ENCODE measurements at regions not wholly inside any gene's neighbourhood (a gene's known extent, or its start where the extent isn't known, plus 50 kb on each side); places are given as distances from the start of the nearest gene placed in this dataset.

DNA sequence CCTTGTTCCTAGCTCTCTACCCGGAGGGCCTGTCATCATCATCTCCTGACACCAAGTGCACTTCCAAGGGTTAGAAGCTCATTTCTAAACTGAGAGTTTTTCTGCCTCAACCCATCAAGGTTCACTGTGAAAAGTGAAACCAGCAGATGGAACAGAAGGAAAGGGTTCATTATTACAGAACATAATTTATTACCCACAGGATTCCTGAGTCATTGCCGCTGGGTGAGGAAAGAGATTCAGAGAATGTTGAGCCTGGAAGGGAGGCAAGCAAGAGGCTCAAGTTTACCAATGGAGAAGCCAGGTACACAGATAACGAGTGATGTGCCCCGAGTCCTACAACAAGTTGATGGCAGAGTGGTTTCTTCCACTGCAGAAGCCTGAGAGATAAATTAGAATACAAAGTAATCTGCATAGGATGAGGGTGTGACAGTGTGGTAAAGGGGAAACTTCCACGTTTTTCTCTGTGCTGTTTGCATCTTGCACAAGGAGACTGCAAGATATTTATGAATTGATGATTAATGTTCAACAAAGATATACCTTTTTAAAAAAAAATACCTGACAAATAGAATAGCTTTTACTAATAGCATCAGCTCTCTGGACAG is 80.5 kb upstream of the SETMAR start:
- TF ChIP-seq, protein P1, sequence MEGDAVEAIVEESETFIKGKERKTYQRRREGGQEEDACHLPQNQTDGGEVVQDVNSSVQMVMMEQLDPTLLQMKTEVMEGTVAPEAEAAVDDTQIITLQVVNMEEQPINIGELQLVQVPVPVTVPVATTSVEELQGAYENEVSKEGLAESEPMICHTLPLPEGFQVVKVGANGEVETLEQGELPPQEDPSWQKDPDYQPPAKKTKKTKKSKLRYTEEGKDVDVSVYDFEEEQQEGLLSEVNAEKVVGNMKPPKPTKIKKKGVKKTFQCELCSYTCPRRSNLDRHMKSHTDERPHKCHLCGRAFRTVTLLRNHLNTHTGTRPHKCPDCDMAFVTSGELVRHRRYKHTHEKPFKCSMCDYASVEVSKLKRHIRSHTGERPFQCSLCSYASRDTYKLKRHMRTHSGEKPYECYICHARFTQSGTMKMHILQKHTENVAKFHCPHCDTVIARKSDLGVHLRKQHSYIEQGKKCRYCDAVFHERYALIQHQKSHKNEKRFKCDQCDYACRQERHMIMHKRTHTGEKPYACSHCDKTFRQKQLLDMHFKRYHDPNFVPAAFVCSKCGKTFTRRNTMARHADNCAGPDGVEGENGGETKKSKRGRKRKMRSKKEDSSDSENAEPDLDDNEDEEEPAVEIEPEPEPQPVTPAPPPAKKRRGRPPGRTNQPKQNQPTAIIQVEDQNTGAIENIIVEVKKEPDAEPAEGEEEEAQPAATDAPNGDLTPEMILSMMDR (IDR thresholded peaks at IDR 0.05; ENCODE audit: control insufficient read depth, extremely low read depth, insufficient read depth) = no peak
- no peak overlapping the region for H3K4me3 ChIP-seq (ENCODE audit: low read depth, low read length)
- DNase-seq (ENCODE audit: low read depth) = no peak

DNA sequence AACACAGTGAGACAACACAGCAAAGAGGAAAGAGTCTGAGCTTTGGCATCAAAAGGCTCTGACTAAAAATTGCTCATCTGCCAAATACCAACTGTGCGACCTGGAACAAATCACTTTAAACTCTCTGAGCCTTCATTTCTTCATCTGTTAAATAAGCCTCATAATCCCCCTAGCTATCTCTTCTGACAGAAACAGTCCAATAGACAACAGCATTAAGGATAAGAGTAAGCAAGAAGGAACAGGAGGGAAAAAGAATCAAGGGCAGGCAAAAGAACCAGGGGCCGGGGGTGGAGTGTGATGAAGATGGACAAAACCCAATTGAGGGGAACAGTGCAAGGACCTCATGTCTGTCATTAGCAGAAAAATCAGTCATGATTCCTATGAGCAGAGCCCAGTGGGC is 79.4 kb upstream of the SETMAR start:
- no peak for DNase-seq (ENCODE audit: low read depth)
- TF ChIP-seq, protein P1 (IDR thresholded peaks at IDR 0.05; ENCODE audit: control insufficient read depth, extremely low read depth, insufficient read depth) = no peak
- no peak overlapping the region for H3K4me3 ChIP-seq (ENCODE audit: low read depth, low read length)

DNA sequence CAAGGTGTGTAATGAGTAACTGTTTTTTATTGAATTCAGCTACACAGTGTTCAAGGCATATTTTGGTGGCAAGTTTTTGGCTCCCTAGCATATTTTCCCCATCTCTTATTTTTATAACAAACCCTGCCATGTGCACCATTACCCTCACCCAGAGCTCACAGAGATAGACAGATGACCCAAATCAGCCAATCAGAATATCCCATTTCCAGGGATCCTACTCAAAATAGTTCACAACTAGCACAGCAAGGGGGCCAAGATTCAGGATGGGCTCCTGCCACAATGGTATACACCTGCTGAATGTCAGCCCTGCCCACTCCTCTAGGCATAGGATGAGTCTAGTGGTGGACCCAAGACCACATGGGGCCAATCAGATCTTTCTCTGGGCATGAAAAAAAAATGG is 78.8 kb upstream of the SETMAR start:
- H3K4me3 ChIP-seq (ENCODE audit: low read depth, low read length) = no peak overlapping the region
- TF ChIP-seq, protein P1 (IDR thresholded peaks at IDR 0.05; ENCODE audit: control insufficient read depth, extremely low read depth, insufficient read depth) = no peak
- DNase-seq (ENCODE audit: low read depth) = no peak

DNA sequence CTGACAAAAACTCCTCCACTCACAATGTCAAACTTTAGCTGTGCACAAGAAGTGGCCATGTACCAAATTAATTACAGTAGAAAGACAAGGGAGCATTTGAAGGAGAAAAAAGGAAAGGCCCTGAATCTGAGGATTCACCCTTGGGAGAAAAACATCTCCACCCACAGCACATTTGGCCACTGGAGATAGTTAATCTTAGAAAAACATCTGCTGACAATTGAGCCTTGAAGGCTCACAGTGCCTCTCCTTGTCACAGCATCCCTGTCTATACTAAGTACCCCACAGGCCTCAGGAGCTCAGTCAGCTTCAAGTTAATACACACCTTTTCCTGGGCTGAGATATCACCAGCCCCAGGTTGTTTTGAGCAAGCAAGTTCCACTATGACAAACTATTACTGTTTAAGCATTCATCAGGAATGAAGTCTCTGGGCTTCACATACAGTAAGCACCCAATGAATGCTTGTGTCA is 78.1 kb upstream of the SETMAR start:
- DNase-seq (ENCODE audit: low read depth) = no peak
- TF ChIP-seq, protein P1 (IDR thresholded peaks at IDR 0.05; ENCODE audit: control insufficient read depth, extremely low read depth, insufficient read depth) = no peak

DNA sequence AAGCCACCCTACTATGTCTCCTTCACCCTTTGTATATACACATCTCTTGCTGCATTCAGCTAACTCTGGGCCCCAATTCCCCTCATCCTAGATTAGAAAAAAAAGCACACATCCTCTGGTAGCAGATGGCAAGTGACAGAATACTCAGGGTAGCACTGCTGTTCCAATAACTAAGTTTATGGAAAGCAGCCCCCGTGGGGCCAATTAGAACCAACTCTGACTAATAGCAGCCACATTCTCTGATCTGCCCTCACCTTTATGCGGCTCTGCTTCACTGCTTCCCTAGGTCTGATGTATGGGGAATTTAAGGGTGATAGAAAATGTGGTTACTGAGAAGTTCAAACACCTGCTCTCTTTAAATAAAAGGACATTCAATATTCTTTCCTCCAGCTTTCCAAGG is 74.9 kb upstream of the SETMAR start:
- H3K4me3 ChIP-seq (ENCODE audit: low read depth, low read length) = no peak overlapping the region
- DNase-seq (ENCODE audit: low read depth) = no peak
- TF ChIP-seq, protein P1 (IDR thresholded peaks at IDR 0.05; ENCODE audit: control insufficient read depth, extremely low read depth, insufficient read depth) = no peak

More for the DNA sequence above, 78.1 kb upstream of the SETMAR start:
- no peak overlapping the region for H3K4me3 ChIP-seq (ENCODE audit: low read depth, low read length)

DNA sequence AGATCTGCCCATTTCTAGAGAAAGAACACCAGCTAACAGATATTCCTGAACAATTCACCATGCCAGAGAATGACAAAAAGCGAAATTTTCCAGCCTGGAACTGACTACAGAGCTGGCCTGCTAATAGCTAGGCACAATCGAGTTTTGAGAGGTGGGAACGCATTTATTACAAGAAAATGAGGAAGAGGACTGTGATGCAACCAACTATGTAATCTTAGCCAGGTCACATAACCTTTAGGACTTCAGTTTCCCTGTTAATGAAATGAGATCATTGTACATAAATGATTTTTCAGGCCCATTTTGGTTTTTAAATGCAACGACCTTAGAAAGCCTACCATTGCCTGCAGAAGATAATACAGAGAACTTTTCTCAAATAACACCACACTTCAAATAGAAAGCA is 72.1 kb upstream of the SETMAR start:
- H3K4me3 ChIP-seq (ENCODE audit: low read depth, low read length) = no peak overlapping the region
- TF ChIP-seq, protein P1 (IDR thresholded peaks at IDR 0.05; ENCODE audit: control insufficient read depth, extremely low read depth, insufficient read depth) = no peak
- DNase-seq (ENCODE audit: low read depth) = no peak

DNA sequence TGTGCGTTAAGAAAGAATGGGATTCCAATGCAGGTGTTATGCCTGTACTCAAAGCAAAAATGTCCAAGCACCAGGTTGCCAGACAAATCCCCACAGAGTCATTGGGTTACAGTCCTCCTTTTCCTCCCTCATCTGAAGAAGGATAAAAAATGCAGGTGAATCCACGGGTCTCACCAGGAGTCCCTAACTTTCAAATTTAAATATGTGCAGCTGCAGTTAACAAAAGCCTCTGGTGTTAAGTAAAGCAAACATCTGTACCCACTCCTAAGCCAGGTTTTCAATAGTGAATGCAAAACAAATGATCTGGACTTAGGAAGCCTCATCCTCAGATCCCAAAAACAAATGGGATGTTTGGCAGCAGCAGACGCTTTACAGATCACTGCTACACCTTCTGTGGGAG is 70.4 kb upstream of the SETMAR start:
- H3K4me3 ChIP-seq (ENCODE audit: low read depth, low read length) = no peak overlapping the region
- no peak for DNase-seq (ENCODE audit: low read depth)
- TF ChIP-seq, protein P1 (IDR thresholded peaks at IDR 0.05; ENCODE audit: control insufficient read depth, extremely low read depth, insufficient read depth) = no peak
